GM19455 (cell line): ENCODE measurements at regions not wholly inside any gene's neighbourhood (a gene's known extent, or its start where the extent isn't known, plus 50 kb on each side); places are given as distances from the start of the nearest gene placed in this dataset.

Source experiments
- ATAC-seq: cut with Tn5 transposase; IDR thresholded peaks from one replicate; pipeline ENCODE4 v1.9.1; 2021; ENCODE audit not compliant: unreplicated experiment

DNA sequence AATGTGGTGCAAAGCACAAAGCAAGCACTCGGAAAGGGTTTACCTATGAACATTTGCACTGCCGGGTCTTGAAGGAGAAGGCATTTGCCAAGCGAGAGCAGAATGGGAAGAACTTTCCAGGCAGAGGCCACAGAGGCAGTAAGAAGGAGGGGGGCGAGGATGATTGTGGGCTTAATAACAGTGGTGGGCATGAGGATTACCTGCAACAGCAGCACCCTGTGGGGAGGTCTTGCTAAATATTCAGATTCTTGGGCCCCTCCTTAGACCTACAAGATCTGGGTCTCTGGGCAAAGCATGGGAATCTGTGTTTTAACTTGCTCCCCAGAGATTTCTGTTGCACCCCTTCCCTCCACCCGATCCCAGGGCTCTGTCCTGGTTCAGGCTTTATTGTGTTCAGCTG, 75.1 kb upstream of the ZBED5 start:
- ATAC-seq: no peak

- ATAC-seq: no peak
These were observed 74.2 kb upstream of the ZBED5 start for GRCh38 chr11:10931761-10932670.

DNA sequence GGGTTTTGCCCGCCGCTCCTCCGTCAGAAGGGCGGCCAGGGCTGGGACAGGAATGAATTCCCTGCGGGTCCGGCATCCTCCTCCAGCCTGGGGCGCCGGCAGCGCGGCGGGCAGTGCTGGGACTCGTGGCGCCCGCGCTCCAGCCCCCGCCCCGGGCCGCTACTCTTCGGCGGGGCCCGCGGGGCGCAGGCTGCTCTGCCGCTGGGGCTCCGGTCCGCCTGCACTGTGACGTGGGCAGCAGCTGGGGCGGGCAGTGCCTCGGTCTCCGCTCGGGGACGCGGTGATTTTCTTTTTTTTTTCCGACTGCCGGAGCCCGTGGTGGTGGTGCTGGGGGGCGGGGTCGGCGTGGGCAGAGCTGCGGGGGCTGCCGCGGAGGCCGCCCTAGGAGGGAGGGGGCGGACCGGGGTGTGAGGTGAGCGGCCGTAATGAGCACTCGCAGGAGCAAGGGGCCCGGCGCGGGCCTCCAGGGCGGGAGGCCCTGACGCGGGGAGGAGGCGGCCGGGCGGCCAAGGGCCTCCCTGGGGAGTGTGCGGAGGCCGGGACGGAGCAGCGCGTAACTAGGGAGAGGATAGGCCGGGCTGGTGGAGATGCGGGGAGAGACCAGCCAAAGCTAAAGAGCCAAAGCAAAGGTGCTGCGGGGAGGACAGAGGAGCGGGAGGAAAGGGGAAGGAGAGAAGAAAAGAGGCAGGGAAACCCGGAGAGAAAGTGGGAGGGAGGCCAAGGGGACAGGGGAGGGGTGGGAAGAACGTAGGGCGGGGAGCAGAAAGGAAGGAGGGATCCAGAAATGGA, 73.3 kb upstream of the ZBED5 start:
- ATAC-seq: no peak

- ATAC-seq: no peak
These were observed 72.5 kb upstream of the ZBED5 start for GRCh38 chr11:10930224-10930971.

- no peak for ATAC-seq
These were observed 69.7 kb upstream of the ZBED5 start for GRCh38 chr11:10927538-10927937.

- ATAC-seq: no peak
These were observed 69.0 kb upstream of the ZBED5 start for GRCh38 chr11:10926801-10927211.

DNA sequence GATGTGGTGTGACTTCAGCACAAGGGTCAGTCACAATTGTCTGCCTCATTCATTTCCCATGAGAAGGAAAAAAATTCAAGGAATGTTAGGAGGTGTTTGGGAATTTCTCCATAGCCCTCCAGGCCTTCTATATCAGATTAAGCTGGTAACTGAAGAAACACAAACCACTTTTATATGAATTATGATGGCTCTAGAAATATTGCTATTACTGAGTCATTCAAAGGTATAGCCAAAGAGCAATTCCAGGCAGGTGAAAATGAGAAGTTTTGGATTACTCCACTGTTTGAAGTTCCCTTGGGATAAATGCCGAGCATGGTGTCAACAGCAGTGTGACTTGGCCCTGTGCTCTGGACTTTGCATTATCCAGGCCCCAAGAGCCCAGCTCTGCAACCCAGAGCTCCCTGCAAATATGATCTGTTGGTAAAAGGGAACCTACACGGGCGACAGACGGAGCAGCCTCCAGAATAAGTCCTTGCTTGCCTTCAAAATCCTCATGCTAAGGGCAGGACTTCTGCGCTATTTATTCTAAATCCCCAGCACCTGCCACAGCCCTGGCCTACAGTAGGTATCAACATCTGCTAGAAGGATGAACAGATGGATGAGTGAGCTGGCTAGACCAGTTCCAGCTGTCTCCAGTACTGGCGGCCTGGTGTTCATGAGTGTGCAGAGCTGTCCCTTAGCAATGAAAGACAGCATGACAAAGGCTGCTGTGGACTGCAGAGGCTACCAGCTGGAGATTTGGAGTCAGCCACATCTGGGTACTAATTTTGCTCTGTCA, 67.5 kb upstream of the ZBED5 start:
- ATAC-seq: no peak

GRCh38 chr11:10923882-10924281, 66.0 kb upstream of the ZBED5 start:
- no peak for ATAC-seq

DNA sequence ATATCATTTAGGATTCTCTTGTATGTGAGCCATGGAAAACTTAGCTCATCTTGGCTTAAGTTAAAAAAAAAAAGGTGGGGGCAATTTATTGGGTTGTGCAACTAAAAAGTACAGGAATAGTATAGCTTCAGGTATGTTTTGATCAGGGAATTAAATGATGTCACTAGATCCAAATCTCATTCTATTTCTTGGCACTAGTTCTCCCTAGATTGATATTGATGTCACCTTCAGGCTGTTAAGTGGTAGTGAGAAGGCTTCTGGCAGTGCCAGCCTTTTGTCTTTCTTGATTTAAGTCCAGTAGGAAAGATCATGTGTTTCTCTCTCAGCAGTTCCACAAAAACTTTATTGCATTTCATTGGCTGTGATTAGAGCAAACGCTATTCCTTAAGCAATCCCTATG, 65.0 kb upstream of the ZBED5 start:
- ATAC-seq: no peak

- ATAC-seq: no peak
These were observed 63.0 kb upstream of the ZBED5 start for GRCh38 chr11:10920875-10921274.

- no peak for ATAC-seq
These were observed 62.4 kb upstream of the ZBED5 start for GRCh38 chr11:10920205-10920604.

GRCh38 chr11:10918698-10919097, 60.8 kb upstream of the ZBED5 start:
- no peak for ATAC-seq

- no peak for ATAC-seq
These were observed 60.4 kb upstream of the ZBED5 start for GRCh38 chr11:10918275-10918674.

- ATAC-seq: no peak
These were observed 59.9 kb upstream of the ZBED5 start for GRCh38 chr11:10917802-10918201.

DNA sequence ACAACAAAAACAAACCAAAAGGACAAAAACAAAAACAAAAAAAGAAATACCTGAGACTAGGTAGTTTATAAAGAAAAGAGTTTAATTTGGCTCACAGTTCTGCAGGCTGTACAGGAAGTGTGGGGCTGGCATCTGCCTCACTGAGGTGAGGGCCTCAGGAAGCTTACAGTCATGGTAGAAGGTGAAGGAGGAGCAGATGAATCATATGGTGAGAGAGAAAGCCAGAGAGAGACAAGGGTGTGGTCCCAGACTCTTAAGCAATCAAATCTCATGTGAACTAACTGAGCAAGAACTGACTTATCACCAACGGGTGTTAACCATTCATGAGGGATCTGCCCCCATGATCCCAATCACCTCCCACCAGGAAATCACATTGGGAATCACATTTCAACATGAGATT, 58.8 kb upstream of the ZBED5 start:
- no peak for ATAC-seq

GRCh38 chr11:10914050-10914449, 56.2 kb upstream of the ZBED5 start:
- ATAC-seq: no peak

DNA sequence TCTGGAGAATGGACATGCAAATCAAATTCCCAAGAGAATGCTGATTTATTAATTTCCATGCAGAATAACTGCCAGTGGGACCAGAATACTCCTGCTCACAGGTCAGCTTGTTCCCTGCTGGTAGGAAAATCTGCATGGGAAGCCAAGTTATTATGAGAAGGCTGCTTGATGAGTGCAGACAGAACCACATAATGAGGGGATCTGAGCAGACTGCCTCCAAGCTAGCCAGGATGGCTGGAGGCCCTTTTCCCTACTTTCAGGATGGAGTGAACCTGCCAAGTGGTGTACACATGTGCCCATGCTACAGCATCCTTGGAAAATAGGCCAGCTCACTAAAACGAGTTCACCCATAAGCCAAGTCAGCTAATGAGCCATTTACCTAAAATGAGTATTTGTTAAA, 55.2 kb upstream of the ZBED5 start:
- no peak for ATAC-seq

DNA sequence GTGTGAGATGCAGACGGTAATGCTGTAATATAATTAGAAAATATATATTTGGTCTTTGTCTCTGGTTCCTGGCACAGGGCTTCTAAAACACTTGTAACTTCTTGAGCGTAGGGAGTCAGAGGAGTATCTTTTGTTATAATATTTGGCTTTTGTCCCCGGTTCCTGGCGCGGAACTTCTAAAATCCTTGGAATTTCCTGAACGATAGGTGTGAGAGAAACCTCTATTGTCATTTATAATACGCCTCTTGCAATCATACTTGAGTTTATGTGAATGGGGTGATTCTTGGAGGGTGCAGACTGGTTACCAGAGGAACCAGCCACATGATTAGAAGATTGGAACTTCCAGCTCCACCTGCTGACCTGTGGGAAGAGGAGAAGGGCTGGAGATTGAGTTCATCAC, 54.1 kb upstream of the ZBED5 start:
- ATAC-seq: no peak

DNA sequence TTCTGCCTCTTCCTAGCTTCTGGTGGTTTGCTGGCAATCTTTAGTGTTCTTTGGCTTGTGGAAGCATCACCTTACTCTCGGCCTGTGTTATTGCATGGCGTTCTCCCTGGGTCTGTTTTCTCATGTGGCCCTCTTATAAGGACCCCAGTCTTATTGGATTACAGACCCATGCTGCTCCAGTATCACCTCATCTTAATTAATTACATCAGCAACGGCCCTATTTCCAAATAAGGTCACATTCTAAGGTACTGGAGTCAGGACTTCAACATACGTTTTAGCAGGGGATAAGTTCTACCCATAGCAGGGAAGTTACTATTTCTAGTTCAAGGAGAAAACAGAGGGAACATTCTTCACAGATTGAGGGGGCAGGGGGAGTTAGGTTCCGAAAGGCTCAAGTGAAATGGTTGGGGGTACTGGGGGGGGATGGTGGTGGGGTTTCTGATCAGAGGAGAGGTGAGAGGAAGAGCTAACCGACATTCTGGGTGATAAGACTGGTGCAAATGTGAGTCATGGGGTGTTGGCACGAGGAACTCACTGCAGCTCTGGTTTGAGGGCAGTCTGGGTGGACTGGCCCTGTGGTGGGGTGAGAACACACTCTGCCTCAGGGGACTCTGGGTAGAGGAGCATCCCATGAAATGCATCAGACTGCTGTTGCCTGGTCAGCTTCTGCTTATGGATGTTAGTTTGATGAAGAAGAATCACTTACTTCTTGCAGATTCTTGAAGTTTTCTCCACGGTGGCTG, 51.5 kb upstream of the ZBED5 start:
- ATAC-seq: no peak
